ENCODE measurements at regions not wholly inside any gene's neighbourhood (a gene's known extent, or its start where the extent isn't known, plus 50 kb on each side); places are given as distances from the start of the nearest gene placed in this dataset.

DNA sequence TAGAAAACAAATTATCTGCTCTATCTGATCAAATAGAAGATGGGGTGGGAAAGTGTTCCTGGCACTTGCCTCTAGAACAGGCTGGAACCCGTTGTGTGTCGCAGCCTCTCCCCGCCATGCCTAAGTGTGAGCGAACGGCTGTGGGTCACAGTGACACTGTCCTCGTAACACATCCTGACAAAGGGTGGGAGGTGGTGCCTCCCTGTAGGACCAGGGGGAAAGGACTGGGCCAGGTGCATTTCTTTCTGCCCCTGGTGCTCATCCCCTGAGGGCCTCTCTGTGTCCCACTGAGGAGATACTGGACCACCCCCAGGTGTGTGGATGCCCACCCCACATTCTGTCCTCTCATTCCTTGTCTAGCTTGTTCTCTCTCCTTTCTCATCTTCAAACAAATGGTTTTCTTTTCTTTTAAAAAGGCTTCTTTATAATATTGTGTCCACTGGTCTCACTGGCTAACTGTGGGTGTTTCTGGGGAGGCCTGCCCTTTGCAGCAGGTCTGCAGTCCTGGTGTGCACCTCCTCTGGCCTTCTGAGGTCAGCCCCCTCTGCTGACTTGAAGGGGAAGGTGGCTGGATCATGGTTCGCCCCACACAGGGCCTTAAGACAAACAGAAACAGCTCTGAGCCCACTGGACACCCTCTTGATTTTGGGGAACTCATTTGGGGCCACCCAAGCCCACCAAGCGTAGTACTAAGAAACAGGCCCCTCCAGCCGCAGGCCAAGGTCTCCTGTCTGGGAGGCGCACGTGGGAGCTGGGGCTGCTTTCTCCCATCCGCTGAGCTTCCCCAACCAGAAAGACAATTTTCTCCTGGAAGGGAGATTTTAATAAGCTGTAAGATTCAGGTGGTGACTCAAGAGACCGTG lies 152.5 kb upstream of the SOX1 start:
- no peak overlapping the region for H3K4me3 ChIP-seq
- no peak overlapping the region for H3K27ac ChIP-seq
- no peaks in the 10 kb centered on the region for H3K36me3 ChIP-seq
- TF ChIP-seq POLR2A (IDR thresholded peaks at IDR 0.05) = no peak
- TF ChIP-seq, protein P1, sequence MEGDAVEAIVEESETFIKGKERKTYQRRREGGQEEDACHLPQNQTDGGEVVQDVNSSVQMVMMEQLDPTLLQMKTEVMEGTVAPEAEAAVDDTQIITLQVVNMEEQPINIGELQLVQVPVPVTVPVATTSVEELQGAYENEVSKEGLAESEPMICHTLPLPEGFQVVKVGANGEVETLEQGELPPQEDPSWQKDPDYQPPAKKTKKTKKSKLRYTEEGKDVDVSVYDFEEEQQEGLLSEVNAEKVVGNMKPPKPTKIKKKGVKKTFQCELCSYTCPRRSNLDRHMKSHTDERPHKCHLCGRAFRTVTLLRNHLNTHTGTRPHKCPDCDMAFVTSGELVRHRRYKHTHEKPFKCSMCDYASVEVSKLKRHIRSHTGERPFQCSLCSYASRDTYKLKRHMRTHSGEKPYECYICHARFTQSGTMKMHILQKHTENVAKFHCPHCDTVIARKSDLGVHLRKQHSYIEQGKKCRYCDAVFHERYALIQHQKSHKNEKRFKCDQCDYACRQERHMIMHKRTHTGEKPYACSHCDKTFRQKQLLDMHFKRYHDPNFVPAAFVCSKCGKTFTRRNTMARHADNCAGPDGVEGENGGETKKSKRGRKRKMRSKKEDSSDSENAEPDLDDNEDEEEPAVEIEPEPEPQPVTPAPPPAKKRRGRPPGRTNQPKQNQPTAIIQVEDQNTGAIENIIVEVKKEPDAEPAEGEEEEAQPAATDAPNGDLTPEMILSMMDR (IDR thresholded peaks at IDR 0.05 in 4 of 5, conservative IDR thresholded peaks at IDR 0.05 in 1 of 5) = no peak
- no peaks in the 10 kb centered on the region for H3K9me3 ChIP-seq
- intact Hi-C loops (cut with DNase I; ENCODE audit: low total_unique reads) (no loop called here), in situ Hi-C loops (cut with MboI; ENCODE audit: low sequenced_read_pairs in 4 of 4) (no loop called here)
- DNase-seq (no peak), ATAC-seq (no peak)
- H3K4me1 ChIP-seq = no peaks in the 10 kb centered on the region
- no peaks in the 10 kb centered on the region for H3K27me3 ChIP-seq

DNA sequence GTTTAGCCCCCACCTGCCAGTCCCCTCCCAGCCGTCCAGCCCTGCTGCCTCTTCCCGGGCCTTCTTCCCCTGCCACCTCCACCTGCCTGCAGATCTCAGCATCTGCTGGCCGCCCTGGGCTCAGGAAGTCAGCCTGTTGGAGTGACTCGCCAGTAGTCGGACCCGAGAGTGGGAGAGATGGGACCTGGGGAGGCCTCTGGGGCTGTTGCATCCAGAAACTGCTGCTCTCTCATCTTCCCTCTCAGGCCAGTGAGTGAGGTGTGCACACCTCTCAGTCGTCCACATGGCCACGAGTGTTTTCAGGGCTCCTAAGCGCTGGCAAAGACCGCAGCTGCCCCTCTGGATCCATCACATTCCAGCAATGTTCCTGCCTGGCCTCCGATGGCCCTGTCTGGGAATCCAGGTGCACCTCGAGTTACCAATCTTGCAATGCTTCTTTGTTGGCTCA lies 151.8 kb upstream of the SOX1 start:
- TF ChIP-seq, protein P1 (IDR thresholded peaks at IDR 0.05 in 4 of 5, conservative IDR thresholded peaks at IDR 0.05 in 1 of 5) = no peak
- no peak for TF ChIP-seq POLR2A (IDR thresholded peaks at IDR 0.05)
- intact Hi-C loops (cut with DNase I; ENCODE audit: low total_unique reads) = no loop called here
- in situ Hi-C loops (cut with MboI; ENCODE audit: low sequenced_read_pairs in 4 of 4) = no loop called here
- H3K4me1 ChIP-seq = no peaks in the 10 kb centered on the region
- H3K9me3 ChIP-seq = no peaks in the 10 kb centered on the region
- H3K27me3 ChIP-seq = no peaks in the 10 kb centered on the region
- H3K4me3 ChIP-seq = no peak overlapping the region
- no peak overlapping the region for H3K27ac ChIP-seq
- ATAC-seq (no peak), DNase-seq (no peak)
- H3K36me3 ChIP-seq = no peaks in the 10 kb centered on the region

- Histone ChIP-seq H3K4me3 (no peak overlapping the region), H3K36me3 (no peaks in the 10 kb centered on the region), H3K4me1 (no peaks in the 10 kb centered on the region), H3K27ac (no peak overlapping the region), H3K9me3 (no peaks in the 10 kb centered on the region), H3K27me3 (no peaks in the 10 kb centered on the region)
- in situ Hi-C loops (cut with MboI; ENCODE audit: low sequenced_read_pairs in 4 of 4) (no loop called here), intact Hi-C loops (cut with DNase I; ENCODE audit: low total_unique reads) (no loop called here)
- TF ChIP-seq, protein P1 (IDR thresholded peaks at IDR 0.05 in 4 of 5, conservative IDR thresholded peaks at IDR 0.05 in 1 of 5) = no peak
- no peak for TF ChIP-seq POLR2A (IDR thresholded peaks at IDR 0.05)
- ATAC-seq = no peak
- DNase-seq = no peak
These were observed 150.7 kb upstream of the SOX1 start for GRCh38 chr13:111916201-111916600.

DNA sequence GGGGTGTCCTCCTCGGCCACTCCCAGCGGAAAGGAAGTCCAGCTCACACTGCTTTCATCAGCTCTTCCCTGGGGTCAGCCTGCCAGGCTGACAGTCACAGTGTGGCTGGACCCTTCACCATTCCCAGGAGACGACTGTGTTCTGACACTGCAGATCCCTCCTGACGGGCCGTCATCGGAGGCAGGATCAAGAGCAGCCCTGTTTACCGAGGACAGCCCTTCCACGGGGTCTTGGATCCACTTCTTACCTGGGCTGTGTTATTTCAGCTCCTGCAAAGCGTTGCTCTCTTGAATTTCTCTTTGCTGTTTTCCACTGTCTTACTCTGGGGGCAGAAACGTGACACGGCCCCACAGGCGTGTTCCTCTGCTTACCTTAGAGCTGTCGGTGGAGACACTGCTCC lies 149.9 kb upstream of the SOX1 start:
- no peak overlapping the region for H3K4me3 ChIP-seq
- DNase-seq (no peak), ATAC-seq (no peak)
- TF ChIP-seq POLR2A (IDR thresholded peaks at IDR 0.05) = no peak
- TF ChIP-seq, protein P1 (IDR thresholded peaks at IDR 0.05 in 4 of 5, conservative IDR thresholded peaks at IDR 0.05 in 1 of 5) = no peak
- H3K4me1 ChIP-seq = no peaks in the 10 kb centered on the region
- no peaks in the 10 kb centered on the region for H3K36me3 ChIP-seq
- H3K9me3 ChIP-seq = no peaks in the 10 kb centered on the region
- no peaks in the 10 kb centered on the region for H3K27me3 ChIP-seq
- in situ Hi-C loops (cut with MboI; ENCODE audit: low sequenced_read_pairs in 4 of 4) (no loop called here), intact Hi-C loops (cut with DNase I; ENCODE audit: low total_unique reads) (no loop called here)
- no peak overlapping the region for H3K27ac ChIP-seq

Data from gastrocnemius medialis (tissue), 4 donors.